ENCODE measurements at regions not wholly inside any gene's neighbourhood (a gene's known extent, or its start where the extent isn't known, plus 50 kb on each side); places are given as distances from the start of the nearest gene placed in this dataset.
A peak's percentile ranks its signal among the peaks of the same experiment; 100 is the strongest.

DNA sequence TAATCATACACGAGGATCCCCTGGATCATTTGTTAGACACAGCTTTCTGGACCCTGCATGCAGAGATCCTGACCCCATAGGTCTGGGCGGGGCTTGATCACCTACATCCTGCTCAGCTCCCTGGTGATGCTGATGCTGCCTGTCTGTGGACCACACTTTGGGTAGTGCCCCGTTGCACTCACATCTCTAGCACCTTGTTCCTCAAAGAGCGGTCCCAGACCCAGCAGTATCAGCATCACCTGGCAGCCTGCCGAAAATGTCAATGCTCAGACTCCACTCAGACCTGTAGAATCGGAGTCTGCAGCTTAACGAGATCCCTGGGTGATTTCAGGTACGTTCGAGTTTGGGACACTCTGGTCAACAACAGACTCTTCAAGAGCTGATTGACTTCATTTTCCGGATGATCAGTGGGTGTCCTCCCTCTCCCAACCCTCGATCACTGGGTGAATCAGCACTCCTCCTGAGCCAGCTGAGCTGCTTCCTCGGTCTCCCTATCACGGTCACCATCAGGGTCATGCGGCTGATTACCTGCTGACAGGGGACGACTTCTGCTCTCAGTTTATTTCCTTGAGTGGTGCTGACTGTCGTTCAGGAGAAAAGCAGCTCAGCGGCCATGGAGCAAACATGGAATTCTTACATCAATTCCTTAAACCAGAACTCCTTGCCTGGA lies 150.6 kb upstream of the RAB12 start:
- no peak for DNase-seq (ENCODE audit: low read depth)

DNA sequence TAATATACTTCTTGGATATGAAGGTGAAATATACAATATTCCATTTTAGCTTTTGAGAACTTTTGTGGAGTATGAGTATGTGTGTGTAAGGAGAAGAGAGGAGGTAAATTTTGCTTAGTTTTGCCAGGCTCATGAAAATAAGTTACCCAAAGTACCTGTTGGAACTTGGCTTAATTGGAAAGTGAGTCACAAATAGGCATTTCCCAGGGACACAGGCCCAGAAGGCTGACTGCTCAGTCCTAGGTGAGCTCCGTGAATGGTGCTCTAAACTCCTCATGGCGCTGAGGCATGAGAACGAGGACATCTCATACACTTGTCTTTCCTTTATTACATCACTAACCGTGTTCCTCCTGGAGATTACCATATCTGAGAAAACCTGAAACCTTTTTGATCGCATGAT lies 148.5 kb upstream of the RAB12 start:
- no peak for DNase-seq (ENCODE audit: low read depth)

DNA sequence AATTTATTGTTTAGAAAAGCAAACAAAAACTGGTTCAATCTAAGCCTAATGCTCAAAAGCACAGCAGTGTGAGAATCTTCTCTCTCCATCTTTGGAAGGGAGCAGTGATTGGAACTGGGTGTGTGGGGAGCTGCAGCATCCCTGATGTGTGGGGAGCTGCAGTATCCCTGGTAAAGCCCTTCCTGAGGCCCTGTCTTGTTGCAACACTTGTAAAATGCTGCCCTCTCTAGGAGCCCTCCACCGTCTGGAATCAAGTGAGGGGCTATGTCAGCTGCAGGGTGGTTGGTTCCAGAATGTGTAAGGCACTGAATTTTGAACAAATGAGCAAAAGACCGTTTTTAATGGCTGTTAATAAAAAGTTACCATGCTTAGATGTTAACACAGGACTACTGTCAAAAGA lies 147.7 kb upstream of the RAB12 start:
- no peak for DNase-seq (ENCODE audit: low read depth)

DNA sequence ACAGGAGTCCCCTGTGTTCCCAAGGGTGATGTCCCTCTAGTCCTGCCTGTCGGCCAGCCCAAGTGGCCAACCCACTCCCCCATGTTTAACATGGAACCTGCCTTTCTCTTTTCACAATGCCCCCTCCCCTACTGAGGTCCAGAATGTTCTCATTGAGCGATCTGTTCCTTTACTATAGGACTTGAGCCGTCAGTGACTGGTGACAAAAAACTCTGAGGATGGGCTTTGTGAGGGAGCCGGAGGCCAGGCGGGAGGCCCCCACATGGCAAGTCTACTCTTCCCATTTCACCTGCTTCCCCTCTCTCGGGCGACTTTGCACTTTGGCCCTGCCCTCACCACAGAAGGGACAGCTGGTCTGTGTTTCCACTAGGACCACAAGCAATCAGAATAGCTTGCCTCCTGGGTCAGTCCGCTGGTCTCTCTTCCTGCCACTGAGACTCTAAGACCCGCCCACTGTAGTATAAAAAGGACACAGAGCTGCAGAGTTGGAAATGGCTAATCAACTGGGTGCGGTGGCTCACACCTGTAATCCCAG lies 146.5 kb upstream of the RAB12 start:
- no peak for DNase-seq (ENCODE audit: low read depth)

GRCh38 chr18:8463791-8464190 lies 145.4 kb upstream of the RAB12 start:
- no peak for DNase-seq (ENCODE audit: low read depth)

DNA sequence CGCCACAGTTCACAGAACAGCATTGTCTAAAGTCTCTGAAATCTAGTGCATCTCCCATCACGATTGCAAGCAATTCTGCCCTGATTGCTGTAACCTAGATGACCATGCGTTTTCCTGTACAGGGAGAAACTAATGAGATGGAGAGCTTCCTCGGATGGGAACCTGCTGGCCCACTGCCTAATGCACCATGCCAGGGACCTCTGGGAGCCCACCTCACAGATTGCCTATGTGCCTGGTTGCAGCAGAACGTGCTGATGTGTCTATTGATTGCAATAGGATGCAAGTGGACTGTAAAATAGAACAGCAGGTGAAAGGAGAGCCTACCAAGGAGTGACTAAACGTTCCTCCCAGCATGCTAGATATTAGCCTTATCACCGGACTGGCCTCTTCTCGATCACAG lies 141.0 kb upstream of the RAB12 start:
- DNase-seq (ENCODE audit: low read depth): no peak

DNA sequence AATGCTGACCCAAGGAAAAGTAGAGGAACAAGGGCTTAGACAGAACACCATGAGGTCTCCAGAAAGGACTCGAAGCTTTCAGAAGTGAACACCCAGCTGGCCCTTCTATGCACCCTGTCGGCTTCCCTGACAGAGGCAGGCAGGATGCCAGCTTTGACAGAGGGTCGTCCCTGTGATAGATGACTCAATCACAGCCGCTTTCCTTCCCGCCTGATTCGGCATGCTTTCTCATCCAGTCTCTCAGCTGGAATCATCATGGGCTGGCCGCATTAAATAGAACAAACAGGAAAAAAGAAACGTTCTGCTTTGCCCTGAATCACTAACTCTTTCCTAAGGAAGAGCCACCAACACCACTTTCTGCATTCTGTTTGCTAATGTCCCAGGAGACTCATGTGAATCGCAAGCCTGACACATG lies 140.3 kb upstream of the RAB12 start:
- DNase-seq (ENCODE audit: low read depth): peak; percentile 57

- DNase-seq (ENCODE audit: low read depth): peak; percentile 63
Measured at GRCh38 chr18:8469544-8470130, 139.6 kb upstream of the RAB12 start.

GRCh38 chr18:8471372-8471771 lies 137.9 kb upstream of the RAB12 start:
- peak; percentile 85 for DNase-seq (ENCODE audit: low read depth)

GRCh38 chr18:8474661-8475060 lies 134.6 kb upstream of the RAB12 start:
- no peak for DNase-seq (ENCODE audit: low read depth)

DNA sequence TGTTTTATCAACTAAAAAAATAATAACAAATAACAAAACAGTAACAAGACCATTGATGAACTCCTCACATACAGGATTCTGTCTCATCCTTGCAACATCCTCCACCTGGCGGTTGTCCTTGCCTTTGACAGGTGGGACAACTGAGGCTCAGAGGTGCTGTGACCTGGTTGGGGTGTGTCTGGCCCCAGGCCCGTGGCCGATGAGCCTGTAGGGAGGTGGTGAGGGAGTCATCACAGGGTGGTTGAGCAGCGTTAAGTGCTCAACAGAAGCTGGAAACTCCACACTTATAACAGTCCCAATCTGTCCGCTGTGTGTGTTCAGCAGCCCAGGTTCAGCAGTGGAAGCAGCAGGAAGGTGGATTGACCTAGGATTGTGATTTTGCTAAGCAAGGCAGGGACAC lies 131.6 kb upstream of the RAB12 start:
- DNase-seq (ENCODE audit: low read depth): no peak

DNA sequence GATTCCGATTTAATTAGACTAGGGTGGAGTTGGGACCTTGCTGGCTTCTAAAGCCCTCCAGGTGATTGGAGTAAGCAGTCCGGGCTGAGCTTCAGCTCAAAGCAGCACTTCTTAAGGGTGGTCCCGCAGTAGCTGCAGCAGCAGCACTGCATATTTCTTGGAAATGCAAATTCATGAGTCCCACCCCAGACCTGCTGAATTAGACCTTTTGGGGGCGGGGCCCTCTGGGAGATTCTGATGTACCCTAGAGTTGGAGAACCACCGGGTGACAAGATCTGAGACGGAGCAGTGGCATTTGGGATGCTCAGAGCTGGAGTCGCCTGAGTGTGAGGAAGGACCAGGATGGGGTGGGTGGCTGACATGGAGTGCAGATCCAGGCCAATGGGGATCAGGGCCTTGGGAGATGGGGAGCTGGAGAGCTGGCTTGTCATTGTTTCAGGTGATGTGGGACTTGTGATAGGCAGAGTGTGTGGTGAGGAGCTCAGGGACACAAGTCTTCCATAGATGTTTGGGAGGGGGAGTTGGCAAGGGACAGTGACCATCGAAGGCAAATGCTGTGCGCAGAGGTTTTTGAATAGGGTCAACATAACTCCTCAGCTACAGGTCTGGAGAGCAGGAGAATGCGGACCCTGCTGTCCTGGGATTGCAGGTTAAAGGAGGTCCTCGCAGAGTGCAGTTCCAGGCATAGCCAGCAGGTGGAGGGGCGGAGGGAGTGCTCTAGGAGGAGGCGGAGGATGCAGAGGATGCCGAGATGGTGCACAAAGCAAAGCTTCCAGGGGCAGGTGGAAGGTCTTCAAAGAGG lies 130.9 kb upstream of the RAB12 start:
- DNase-seq (ENCODE audit: low read depth): peak; percentile 37

- no peak for DNase-seq (ENCODE audit: low read depth)
Measured at GRCh38 chr18:8478968-8479370, 130.3 kb upstream of the RAB12 start.

- no peak for DNase-seq (ENCODE audit: low read depth)
Measured at GRCh38 chr18:8479789-8480188, 129.4 kb upstream of the RAB12 start.

GRCh38 chr18:8480506-8481328 lies 128.5 kb upstream of the RAB12 start:
- DNase-seq (ENCODE audit: low read depth): peak; percentile 59

GRCh38 chr18:8484951-8485350 lies 124.3 kb upstream of the RAB12 start:
- DNase-seq (ENCODE audit: low read depth): no peak

DNA sequence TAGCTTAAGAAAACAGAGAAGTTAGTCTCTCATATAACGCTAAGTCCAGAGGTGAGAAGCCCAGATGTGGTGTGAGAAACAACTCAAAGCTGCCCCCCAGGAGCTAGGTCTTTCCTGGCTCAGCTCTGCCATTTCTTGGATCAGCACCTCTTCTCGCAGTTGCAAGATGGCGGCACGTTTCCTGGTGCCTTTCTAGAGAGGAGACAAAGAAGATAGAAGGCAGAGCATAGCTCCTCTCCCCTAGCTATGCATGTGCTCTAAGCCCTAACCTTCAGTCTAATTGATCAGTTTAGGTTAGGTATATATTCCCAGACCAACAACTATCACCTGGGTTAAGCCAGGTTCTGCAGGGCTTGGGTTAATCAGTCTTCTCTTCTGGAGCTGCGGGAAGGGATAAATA lies 119.5 kb upstream of the RAB12 start:
- no peak for DNase-seq (ENCODE audit: low read depth)

- DNase-seq (ENCODE audit: low read depth): no peak
Measured at GRCh38 chr18:8491516-8491915, 117.7 kb upstream of the RAB12 start.

GRCh38 chr18:8493141-8493540 lies 116.1 kb upstream of the RAB12 start:
- DNase-seq (ENCODE audit: low read depth): no peak

DNA sequence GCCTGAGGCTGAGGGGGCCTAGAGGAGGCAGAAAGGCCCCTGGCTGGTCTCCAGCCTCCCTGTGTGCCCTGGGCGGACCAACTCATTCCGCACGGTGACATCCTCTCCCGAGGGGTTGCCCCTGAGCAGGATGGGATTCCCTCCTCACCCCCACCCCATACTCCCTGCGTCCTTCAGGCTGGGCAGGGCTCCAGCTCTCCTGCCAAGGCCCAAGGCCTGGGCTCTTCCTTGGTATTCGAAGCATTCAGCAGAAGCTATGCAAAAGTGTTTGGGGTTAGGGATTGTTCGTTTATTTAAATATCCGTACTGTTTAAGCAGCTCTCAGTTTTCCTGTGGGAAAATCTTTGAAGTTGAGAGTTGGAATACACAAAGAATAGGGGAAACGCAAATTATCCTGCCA lies 113.1 kb upstream of the RAB12 start:
- peak; percentile 20 for DNase-seq (ENCODE audit: low read depth)

DNA sequence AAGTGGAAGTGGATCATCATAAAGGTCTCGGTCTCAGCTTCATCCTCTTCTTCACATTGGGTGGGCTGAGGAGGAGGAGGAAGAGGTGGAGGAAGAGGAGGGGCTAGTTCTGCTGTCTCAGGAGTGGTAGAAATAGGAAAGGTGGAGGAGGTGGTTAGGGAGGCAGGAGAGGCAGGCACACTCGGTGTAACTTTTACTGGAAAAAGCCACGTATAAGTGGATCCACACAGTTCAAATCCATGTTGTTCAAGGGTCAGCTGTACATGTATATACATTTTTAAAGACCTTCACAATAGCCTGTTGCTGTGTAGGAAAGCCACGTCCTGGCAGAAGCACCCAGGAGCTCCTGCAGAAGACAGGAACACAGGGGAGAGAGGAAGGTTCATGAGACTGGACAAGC lies 110.3 kb upstream of the RAB12 start:
- no peak for DNase-seq (ENCODE audit: low read depth)

All from M059J (cell line).